ENCODE measurements at regions not wholly inside any gene's neighbourhood (a gene's known extent, or its start where the extent isn't known, plus 50 kb on each side); places are given as distances from the start of the nearest gene placed in this dataset.

GRCh38 chr12:92398565-92399309 lies 253.1 kb upstream of the BTG1 start:
- no peak for TF ChIP-seq GATA3 (IDR thresholded peaks at IDR 0.05; ENCODE audit: low read depth, low read length)
- TF ChIP-seq GATA2 (IDR thresholded peaks at IDR 0.05; ENCODE audit: low read depth, low read length) = no peak

DNA sequence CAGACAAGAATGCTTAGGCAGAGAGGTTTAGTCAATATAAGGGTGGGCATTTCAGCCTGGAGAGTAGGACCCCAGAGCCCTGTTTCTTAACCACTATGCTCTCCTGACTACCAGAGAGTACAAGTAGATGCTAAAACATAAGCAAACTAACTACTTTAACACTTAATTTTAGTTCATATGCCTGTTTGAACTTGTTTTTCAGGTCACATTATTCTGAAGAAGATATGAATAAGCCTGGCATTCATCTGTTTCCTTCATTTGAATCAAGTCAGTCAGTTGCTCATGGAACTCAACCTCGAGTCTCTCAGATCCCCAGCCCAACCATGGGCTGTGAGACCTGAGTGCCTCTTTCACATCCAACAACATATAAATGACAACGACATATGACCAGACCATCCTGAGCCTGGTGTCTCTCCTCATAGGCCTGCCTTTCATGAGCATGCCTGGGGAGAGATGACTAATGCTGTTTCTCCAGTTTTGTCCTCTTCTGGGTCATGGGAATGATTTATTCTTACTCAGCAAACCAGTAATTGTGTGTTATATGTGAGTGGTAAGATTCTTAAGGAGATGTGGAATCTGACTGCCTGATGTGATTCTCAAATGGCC lies 251.1 kb upstream of the BTG1 start:
- TF ChIP-seq GATA3 (IDR thresholded peaks at IDR 0.05; ENCODE audit: low read depth, low read length) = no peak
- TF ChIP-seq GATA2 (IDR thresholded peaks at IDR 0.05; ENCODE audit: low read depth, low read length) = no peak

- TF ChIP-seq GATA3 (IDR thresholded peaks at IDR 0.05; ENCODE audit: low read depth, low read length) = no peak
- TF ChIP-seq GATA2 (IDR thresholded peaks at IDR 0.05; ENCODE audit: low read depth, low read length) = no peak
These were observed 249.7 kb upstream of the BTG1 start for GRCh38 chr12:92395322-92395721.

DNA sequence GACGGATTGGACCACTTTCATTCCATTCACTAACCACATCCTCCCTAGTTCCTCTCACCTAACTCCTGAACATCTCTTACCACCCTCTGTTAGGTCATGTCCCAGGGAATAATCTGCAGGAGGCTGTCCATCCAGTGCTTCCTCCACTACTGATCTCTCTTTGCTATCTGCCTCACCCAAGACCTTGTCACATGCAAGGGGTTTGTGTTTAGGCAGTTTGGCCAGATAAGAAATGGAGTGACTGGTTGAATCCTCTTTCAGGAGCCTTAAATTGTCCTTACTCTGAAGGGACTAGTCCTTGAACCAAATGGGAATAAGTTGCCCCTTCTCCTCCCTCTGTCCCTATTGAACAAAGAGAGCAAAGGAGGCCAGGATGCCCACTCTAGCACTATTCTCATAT lies 249.2 kb upstream of the BTG1 start:
- no peak for TF ChIP-seq GATA2 (IDR thresholded peaks at IDR 0.05; ENCODE audit: low read depth, low read length)
- TF ChIP-seq GATA3 (IDR thresholded peaks at IDR 0.05; ENCODE audit: low read depth, low read length) = no peak

DNA sequence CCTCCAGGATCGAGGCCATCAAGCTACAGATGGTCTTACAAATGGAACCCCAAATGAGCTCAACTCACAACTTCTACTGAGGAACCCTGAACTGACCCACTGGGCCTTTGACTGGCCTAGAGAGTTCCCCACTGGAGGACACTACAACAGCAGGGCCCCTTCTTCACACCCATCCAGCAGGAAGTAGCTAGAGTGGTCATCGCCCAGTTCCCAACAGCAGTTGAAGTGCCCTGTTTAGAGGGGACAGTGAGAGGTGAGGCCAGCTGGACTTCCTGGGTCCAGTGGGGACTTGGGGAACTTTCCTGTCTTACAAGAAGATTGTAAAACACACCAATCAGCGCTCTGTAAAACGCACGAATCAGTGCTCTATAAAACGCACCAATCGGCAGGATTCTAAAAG lies 247.9 kb upstream of the BTG1 start:
- TF ChIP-seq GATA3 (IDR thresholded peaks at IDR 0.05; ENCODE audit: low read depth, low read length) (no peak), GATA2 (IDR thresholded peaks at IDR 0.05; ENCODE audit: low read depth, low read length) (no peak)

GRCh38 chr12:92389466-92389865 lies 243.8 kb upstream of the BTG1 start:
- TF ChIP-seq GATA3 (IDR thresholded peaks at IDR 0.05; ENCODE audit: low read depth, low read length) (no peak), GATA2 (IDR thresholded peaks at IDR 0.05; ENCODE audit: low read depth, low read length) (no peak)

GRCh38 chr12:92385296-92385695 lies 239.7 kb upstream of the BTG1 start:
- TF ChIP-seq GATA2 (IDR thresholded peaks at IDR 0.05; ENCODE audit: low read depth, low read length) (no peak), GATA3 (IDR thresholded peaks at IDR 0.05; ENCODE audit: low read depth, low read length) (no peak)

- TF ChIP-seq GATA2 (IDR thresholded peaks at IDR 0.05; ENCODE audit: low read depth, low read length) (no peak), GATA3 (IDR thresholded peaks at IDR 0.05; ENCODE audit: low read depth, low read length) (no peak)
These were observed 238.9 kb upstream of the BTG1 start for GRCh38 chr12:92384571-92384970.

DNA sequence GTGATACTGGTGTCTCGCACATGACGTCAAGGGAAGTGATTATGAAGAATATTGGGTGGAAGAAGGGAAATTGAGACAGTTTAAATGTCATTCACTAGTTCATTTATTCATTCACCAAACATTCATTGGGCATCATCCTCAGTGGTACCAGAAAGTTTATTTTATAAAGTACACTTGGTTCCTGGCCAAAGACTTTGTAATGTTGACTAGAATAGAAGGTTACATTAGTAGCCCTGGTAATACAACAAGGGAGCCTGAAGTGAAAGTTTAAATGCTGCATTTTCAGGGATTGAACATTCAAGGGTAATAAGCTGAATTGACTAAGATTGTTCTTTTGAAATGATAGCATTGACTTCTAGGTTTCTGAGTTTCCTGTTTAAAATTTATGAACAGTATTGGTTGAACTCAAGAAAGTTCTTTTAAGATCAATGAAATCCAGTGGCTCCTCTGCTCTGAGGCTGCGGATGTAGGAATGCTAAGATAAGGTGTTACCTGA lies 236.8 kb upstream of the BTG1 start:
- TF ChIP-seq GATA3 (IDR thresholded peaks at IDR 0.05; ENCODE audit: low read depth, low read length) (no peak), GATA2 (IDR thresholded peaks at IDR 0.05; ENCODE audit: low read depth, low read length) (no peak)

DNA sequence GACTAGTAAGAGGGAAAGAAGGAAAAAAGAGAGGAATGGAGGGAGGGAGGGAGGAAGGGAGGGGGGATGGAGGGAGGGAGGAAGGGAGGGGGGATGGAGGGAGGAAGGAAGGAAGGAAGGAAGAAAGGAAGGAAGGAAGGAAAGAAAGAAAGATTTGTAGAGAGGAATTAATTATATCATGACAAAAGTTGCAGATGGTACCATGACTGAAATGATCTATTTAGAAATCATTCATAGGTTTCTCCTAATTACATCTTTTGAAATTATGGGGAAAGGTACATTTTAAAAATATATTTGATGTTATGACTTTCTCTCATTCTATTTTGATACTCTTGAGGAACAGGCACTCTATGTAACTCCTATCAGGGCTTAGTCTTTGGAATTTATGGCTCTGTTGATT lies 236.2 kb upstream of the BTG1 start:
- no peak for TF ChIP-seq GATA3 (IDR thresholded peaks at IDR 0.05; ENCODE audit: low read depth, low read length)
- TF ChIP-seq GATA2 (IDR thresholded peaks at IDR 0.05; ENCODE audit: low read depth, low read length) = no peak

GRCh38 chr12:92378682-92379479 lies 233.2 kb upstream of the BTG1 start:
- TF ChIP-seq GATA2 (IDR thresholded peaks at IDR 0.05; ENCODE audit: low read depth, low read length) (no peak), GATA3 (IDR thresholded peaks at IDR 0.05; ENCODE audit: low read depth, low read length) (no peak)

DNA sequence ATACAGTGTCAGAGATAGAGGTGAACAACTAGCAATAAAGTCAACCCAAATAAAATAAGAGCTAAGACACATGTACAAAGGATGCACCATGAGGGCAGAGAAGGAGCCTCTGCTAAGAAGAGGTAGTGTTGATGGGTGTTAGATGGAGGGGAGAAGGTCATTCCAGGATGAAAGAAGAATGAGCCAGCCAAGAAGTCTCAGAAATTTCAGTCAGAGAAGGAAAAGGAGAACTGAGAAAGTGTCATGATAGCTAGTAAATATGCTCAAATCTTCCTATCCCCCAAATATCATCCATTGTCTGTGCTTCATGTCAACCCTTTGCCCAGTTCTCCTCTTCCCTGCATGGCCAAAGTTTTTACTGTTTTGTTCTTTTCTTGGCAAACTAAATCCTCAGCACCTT lies 225.2 kb upstream of the BTG1 start:
- TF ChIP-seq GATA3 (IDR thresholded peaks at IDR 0.05; ENCODE audit: low read depth, low read length) (no peak), GATA2 (IDR thresholded peaks at IDR 0.05; ENCODE audit: low read depth, low read length) (no peak)

- TF ChIP-seq GATA2 (IDR thresholded peaks at IDR 0.05; ENCODE audit: low read depth, low read length) = no peak
- TF ChIP-seq GATA3 (IDR thresholded peaks at IDR 0.05; ENCODE audit: low read depth, low read length) = no peak
These were observed 224.0 kb upstream of the BTG1 start for GRCh38 chr12:92369636-92370035.

DNA sequence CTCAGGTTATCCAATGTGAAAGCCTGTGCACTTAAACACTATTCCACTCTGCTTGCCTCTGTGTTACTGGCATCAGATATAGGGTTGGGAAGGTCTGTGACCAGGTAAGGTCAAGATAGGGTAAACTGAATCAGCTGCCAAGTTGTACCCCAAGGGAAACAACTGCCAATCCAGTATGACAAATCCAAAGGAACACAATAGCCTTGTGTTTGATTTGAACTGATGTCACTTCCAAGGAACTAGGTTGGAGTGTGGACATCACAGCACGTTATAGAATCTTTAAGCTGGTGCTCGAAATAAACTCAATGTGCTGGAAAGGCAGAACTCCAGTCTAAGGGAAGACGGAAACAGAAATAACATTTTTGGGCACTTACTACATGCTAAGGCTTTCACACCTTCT lies 223.4 kb upstream of the BTG1 start:
- TF ChIP-seq GATA2 (IDR thresholded peaks at IDR 0.05; ENCODE audit: low read depth, low read length) (no peak), GATA3 (IDR thresholded peaks at IDR 0.05; ENCODE audit: low read depth, low read length) (no peak)
